ENCODE measurements at regions not wholly inside any gene's neighbourhood (a gene's known extent, or its start where the extent isn't known, plus 50 kb on each side); places are given as distances from the start of the nearest gene placed in this dataset.

DNA sequence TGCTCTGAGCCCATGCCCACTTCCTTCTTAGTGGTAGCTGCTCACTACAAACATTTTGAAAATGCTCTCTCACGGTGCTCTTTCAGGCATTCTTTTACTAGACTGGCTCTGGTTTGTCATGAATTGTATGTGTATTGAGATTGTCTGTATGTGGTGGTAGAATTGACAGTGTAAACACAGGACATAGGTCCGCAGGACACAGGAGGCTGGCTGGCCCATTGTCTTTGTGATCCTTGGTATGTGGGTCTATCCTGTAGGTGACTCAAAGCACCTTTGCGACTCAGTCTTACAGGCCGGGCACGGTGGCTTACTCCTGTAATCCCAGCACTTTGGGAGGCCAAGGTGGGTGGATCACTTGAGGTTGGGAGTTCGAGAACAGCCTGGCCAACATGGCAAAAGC is 250.9 kb downstream of the C12orf75 start:
- TF ChIP-seq, protein P1, sequence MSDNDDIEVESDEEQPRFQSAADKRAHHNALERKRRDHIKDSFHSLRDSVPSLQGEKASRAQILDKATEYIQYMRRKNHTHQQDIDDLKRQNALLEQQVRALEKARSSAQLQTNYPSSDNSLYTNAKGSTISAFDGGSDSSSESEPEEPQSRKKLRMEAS (IDR thresholded peaks at IDR 0.05), result no peak
- TF ChIP-seq JUND (IDR thresholded peaks at IDR 0.05), result no peak
- no peak for TF ChIP-seq ZFX (IDR thresholded peaks at IDR 0.05)
- TF ChIP-seq, protein P2, sequence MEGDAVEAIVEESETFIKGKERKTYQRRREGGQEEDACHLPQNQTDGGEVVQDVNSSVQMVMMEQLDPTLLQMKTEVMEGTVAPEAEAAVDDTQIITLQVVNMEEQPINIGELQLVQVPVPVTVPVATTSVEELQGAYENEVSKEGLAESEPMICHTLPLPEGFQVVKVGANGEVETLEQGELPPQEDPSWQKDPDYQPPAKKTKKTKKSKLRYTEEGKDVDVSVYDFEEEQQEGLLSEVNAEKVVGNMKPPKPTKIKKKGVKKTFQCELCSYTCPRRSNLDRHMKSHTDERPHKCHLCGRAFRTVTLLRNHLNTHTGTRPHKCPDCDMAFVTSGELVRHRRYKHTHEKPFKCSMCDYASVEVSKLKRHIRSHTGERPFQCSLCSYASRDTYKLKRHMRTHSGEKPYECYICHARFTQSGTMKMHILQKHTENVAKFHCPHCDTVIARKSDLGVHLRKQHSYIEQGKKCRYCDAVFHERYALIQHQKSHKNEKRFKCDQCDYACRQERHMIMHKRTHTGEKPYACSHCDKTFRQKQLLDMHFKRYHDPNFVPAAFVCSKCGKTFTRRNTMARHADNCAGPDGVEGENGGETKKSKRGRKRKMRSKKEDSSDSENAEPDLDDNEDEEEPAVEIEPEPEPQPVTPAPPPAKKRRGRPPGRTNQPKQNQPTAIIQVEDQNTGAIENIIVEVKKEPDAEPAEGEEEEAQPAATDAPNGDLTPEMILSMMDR (IDR thresholded peaks at IDR 0.05 in 2 of 3, conservative IDR thresholded peaks at IDR 0.05 in 1 of 3; ENCODE audit: borderline replicate concordance in 1 of 3, insufficient read depth in 1 of 3, low read depth in 2 of 3, low read length in 2 of 3), result no peak
- TF ChIP-seq EGR1 (IDR thresholded peaks at IDR 0.05; ENCODE audit: low read depth), result no peak
- no peak for TF ChIP-seq POLR2A (IDR thresholded peaks at IDR 0.05; ENCODE audit: borderline replicate concordance, extremely low read depth, insufficient read depth, insufficient read length)
- no peak for TF ChIP-seq SIN3A (IDR thresholded peaks at IDR 0.05; ENCODE audit: low read depth)
- TF ChIP-seq CBX3 (IDR thresholded peaks at IDR 0.05; ENCODE audit: low read depth), result no peak
- no peak for TF ChIP-seq RAD21 (IDR thresholded peaks at IDR 0.05; ENCODE audit: low read depth)
- TF ChIP-seq EZH2 (IDR thresholded peaks at IDR 0.05), result no peak
